LHCN-M2 (cell line): ENCODE measurements at regions not wholly inside any gene's neighbourhood (a gene's known extent, or its start where the extent isn't known, plus 50 kb on each side); places are given as distances from the start of the nearest gene placed in this dataset.

Experiments
- DNase-seq: peaks from one replicate; pipeline ENCODE4 v3.0.0-alpha.2; 2012; ENCODE audit warnings: low read depth

GRCh38 chr21:25424048-25424447 is 183.2 kb downstream of the MRPL39 start:
- no peak for DNase-seq

DNA sequence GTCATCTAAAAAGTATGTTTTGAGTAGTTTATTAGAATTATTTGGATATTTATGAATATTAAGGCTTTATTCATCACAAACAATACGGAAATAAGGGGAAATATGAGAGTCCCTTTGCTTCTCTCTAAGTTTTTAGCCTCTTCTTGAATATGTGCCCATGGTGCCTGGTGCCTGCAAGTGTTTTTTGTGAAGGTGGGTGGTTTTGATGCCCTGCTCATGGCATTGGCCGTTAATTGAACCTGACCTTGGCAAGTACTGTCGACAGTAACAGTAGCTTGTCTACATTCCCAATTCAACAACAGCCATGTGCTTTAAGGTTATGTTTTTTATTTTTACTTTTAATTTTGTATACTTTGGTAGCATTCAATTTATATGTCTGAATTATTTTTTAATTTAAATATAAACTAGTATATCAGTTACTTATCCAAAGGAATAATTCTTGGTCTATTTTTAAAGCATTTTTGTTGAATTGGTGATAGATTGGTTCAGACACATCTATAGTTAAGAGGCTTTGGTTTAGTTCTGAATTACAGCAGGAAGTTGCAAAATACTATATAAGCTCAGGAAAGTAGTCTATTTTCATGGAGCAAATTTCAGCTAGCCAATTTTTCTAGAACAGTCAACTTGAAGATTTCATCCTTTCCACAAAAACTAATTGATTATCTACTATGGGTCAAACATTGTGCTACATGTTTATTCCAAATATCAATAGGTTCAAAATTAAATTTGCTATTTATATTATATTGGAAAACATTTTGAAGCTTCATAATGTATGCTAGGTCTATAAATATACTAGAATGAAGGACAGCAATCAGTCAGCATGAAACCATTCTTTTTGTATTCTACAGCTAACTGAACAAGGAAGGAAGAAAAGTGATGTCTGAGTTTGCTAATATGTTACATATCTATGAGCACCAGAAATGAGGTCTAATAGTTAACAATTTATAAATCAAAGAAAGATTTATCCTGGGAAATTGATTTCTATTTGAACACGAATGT is 184.4 kb downstream of the MRPL39 start:
- DNase-seq = no peak

DNA sequence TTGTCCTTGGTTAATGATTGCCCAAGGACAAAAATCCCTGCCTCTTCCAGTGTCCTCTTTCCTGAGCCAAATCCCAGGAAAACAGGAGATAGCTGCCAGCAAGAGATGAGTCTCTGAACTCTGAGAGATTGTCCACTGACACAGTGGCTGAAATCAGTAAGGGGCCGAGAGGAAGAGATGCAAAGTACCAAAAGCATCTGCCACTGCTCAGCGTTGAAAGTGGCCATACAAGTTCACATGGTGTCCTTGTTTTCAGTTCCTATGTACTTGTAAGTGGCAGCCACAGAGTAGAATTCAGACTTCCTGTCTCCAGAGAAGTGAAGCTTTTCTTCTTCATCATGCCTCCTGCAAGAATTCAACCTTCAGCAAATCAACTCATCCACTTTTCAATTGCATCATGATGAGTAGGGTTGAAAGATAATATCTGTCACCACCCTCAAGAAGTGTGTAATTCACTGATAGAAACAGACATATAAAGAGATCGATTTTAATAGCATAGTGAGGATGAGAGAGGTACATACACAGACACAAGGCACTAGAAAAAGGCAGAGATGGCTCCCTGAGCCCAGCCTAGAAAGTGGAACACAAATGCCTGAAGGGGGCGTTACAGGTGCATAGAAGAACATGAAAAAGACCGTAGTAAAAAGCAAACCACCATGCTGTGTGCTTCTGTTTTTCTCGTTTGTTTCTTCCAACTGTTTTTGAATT is 185.8 kb downstream of the MRPL39 start:
- DNase-seq = peak; percentile 68

DNA sequence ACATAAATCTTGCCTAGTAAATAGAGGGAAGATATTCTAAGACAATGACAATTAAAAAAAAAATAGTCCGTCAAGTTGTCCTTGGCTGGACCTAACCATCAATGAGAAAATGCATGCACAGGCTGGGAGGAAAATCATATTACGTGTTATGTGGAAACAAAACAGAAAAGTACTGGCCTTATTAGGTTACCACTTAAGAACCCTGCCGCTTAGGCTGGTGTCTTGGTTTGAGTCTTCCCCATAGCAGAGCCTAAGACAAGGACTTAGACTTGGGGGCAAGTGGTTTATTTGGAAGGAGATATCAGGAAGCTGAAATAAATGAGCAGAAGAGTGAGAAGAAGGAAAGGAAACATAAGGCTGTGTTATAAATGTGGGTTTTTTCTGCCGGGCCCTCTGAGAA is 186.4 kb downstream of the MRPL39 start:
- no peak for DNase-seq

GRCh38 chr21:25416669-25417068 is 190.6 kb downstream of the MRPL39 start:
- no peak for DNase-seq

DNA sequence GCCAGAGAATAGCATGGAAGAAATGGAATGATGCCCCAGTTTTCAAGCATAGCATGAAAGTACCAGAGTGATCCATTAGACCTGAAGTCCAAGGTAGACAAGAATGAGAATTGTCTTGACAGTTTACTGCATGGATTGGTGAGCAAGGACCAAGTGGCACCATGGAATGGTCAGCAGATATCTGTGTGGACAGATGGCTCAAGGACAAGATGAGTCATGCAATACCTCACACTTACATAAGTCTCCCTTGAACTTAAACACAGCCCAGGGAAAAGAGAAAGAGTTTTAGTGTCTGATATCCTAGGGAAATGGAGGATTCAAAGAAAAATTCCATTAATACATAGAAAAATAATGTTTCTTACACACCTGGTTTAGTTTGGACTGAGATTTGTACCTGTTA is 195.2 kb downstream of the MRPL39 start:
- DNase-seq = no peak

GRCh38 chr21:25409978-25410377 is 197.3 kb downstream of the MRPL39 start:
- no peak for DNase-seq

DNA sequence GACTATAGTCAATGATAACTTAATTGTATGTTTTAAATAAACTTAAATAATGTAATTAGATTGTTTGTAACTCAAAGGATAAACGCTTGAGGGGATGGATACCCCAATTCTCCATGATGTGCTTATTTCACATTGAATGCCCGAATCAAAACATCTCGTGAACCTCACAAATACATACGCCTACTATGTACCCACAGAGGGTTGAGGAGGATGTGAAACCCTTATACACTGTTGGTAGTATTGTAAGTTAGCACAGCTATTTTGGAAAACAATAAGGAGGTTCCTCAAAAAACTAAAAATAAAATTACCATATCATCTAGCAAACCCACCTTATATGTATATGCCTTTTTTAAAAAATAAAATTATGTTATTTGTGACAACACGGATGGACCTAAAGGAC is 198.6 kb downstream of the MRPL39 start:
- DNase-seq = no peak

- DNase-seq = peak; percentile 18
These were observed 200.2 kb downstream of the MRPL39 start for GRCh38 chr21:25406887-25407579.

- no peak for DNase-seq
These were observed 201.3 kb downstream of the MRPL39 start for GRCh38 chr21:25405984-25406383.

DNA sequence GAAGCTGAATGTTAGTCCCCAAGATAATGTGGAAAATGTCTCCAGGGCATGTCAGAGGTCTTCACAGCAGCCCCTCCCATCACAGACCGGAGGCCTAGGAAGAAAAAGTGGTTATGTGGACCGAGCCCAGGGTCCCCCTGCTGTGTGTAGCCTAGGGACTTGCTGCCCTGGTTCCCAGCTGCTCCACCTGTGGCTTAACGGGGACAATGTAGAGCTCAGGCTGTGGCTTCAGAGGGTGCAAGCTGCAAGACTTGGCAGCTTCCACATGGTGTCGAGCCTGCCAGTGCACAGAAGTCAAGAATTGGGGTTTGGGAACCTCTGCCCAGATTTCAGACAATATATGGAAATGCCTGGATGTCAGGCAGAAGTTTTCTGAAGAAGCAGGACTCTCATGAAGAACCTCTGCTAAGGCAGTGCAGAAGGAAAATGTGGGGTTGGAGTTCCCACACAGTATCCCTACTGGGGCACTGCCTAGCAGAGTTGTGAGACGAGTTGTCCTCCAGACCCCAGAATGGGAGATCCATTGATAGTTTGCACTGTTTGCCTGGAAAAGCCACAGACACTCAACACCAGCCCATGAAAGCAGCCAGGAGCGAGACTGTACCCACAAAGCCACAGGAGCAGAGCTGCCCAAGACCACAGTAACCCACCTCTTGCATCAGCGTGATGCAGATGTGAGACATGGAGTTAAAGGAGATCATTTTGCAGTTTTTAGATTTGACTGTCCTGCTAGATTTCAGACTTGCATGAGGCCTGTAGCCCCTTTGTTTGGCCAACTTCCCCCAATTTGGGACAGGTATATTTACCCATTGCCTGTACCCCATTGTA is 204.9 kb downstream of the MRPL39 start:
- DNase-seq = no peak

DNA sequence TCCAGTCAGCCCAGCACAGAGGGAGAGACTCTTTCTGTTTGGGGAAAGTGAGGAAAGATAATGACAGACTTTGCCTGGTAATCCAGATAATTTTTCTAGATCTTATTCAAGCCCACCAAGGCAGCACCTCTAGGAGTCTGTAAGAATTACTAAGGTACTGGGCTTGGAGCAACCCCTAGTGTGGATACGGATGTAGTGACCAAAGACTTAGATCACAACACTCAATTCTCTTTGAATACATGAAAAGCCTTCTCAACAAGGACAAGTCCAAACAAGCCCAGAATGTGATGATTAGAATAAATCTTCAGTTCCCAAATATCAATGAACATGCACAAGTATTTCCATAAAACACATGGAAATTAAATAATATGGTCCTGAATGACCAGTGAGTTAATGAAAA is 206.9 kb downstream of the MRPL39 start:
- no peak for DNase-seq

GRCh38 chr21:25398630-25399029 is 208.7 kb downstream of the MRPL39 start:
- no peak for DNase-seq

DNA sequence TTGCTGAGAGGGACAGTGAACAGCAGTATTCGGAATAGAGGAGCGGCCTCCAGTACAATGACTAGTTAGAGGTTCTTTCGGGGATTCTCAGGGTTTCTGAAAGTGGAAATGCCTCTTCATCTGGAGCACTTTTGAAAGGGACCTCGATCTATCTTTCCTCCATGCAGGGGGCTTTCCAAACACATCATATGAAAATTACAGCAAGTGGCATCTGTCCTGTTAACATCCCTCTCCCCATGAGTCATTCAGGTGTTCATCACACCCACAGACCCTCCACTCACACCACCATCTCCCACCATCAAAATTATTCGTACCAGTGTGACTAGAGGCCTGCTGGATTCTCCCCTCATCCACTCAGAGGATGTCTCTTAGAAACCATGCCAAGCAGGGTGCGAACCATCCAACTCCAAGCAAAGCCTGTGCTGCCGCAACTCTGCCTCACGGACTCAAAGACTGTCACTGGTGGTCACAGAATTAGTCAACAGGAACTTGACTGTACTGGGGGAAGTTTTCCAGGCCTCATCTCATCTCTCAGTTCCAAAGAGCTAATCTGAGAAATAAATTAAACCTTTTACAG is 211.1 kb downstream of the MRPL39 start:
- DNase-seq = no peak

DNA sequence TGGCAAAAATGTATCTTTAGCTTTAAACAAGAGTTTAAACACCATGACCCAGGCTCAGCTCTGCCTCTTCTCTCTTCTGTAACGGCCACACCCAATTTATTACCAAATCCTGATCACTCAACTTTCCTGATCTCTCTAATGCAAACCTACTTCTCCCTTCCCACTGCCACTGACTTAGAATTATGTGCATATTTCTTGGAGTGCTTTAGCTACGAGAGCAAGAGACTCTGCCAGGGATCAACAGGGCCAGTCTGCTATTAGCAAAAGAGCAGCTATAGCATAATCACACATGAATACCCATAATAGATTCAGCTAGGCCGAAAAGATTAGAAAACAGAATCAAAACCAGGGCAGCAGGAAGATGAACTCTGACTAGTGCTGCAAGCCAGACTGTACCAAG is 215.5 kb downstream of the MRPL39 start:
- no peak for DNase-seq

GRCh38 chr21:25390701-25391100 is 216.6 kb downstream of the MRPL39 start:
- DNase-seq = no peak

DNA sequence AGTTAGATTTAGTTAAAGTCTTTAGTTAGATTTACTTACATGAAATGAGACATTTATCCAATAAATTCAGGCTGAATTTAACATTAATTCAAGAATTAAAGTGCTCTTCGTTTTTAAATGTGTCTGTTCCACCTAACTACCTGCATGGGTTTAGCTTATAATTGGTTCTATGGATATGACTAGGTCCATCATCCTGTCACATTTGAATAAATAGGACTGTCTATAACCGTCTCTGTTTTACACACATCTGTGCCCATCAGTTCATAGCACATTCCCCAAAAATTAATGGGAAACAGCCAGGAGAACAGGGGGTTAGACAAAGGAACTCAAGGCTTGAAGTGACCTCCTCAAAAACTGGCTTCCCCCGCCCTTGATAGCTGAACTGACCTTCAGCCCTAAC is 219.6 kb downstream of the MRPL39 start:
- no peak for DNase-seq

- peak; percentile 63 for DNase-seq
These were observed 221.3 kb downstream of the MRPL39 start for GRCh38 chr21:25385911-25386474.

- no peak for DNase-seq
These were observed 221.9 kb downstream of the MRPL39 start for GRCh38 chr21:25385341-25385740.

DNA sequence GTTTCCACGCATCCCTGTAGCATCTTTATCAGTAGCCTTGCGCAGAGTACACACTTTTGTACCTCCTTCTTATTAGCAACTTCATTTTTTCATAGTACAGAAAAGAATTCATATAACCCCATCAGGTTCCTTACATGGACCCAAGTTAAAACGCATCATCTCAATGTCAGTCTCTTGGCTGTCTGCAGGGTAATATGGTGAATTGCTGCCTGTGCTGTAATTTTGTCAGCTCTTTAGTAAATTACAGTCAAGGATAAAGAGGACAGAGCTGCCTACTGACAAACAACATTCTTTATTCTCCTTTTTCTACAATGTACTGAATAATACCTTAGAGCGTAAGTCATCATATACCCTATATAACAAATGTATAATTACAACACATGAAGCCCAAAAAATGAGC is 222.5 kb downstream of the MRPL39 start:
- DNase-seq = no peak

GRCh38 chr21:25383545-25383944 is 223.7 kb downstream of the MRPL39 start:
- DNase-seq = no peak
